Pancreas (tissue), 10 donors: ENCODE measurements at regions not wholly inside any gene's neighbourhood (a gene's known extent, or its start where the extent isn't known, plus 50 kb on each side); places are given as distances from the start of the nearest gene placed in this dataset.

Experiments
- ATAC-seq, 4 donors: fragments of 200-7000 bp; cut with Tn5 transposase; one replicate each; pipeline versions ENCODE4 v1.8.0 to v1.9.1; 2020; ENCODE audit warnings: mild to moderate bottlenecking in 4 of 4, moderate library complexity in 4 of 4
- DNase-seq, 6 donors: peaks; one replicate each; pipeline ENCODE4 v3.0.0-alpha.2; 2020
- FAIRE-seq: peaks from 2 replicates; lab custom pipeline; 2012; peaks lifted over from hg19 to GRCh38; lab: Jason Lieb, UNC
- H3K27ac ChIP-seq, 4 donors: fragments of 200-600 bp; sonication (generic); 1 replicate in 3 of 4; 2 replicates in 1 of 4; pipeline versions ENCODE4 v1.5.0 to v1.8.0; 2020
- H3K27me3 ChIP-seq, 4 donors: fragments of 200-600 bp; one replicate each; pipeline ENCODE4 v1.8.0; 2021
- H3K36me3 ChIP-seq, 3 donors: fragments of 200-600 bp; sonication (generic) in 1 of 3; one replicate each; pipeline versions ENCODE4 v1.5.0 to v1.8.0; 2020 to 2021
- H3K4me1 ChIP-seq, 3 donors: fragments of 200-600 bp; one replicate each; pipeline ENCODE4 v1.8.0; 2021
- H3K4me3 ChIP-seq, 4 donors: fragments of 200-600 bp; sonication (generic) in 2 of 4; one replicate each; pipeline versions ENCODE4 v1.5.0 to v1.8.0; 2020 to 2021
- H3K9me3 ChIP-seq, 4 donors: fragments of 200-600 bp; one replicate each; pipeline ENCODE4 v1.8.0; 2021
- CTCF ChIP-seq, 4 donors: fragments of 200-600 bp; sonication (generic) in 3 of 4; IDR thresholded peaks; one replicate each; pipeline versions ENCODE4 v1.5.0 to v1.8.0; 2021; ENCODE audit warnings: antibody characterized with exemption in 4 of 4
- WGBS, 2 donors: extraction: QIAGEN DNeasy Blood & Tissue Kit; methylation state at CpG; one replicate each; pipeline ENCODE4 v1.1.7; 2013; 5-methylcytosine and 5-hydroxymethylcytosine counted together
- intact Hi-C, 3 donors: fragments of 100-400 bp; cut with DNase I; formaldehyde crosslinking; loops; one replicate each; pipeline versions ENCODE4 v1.11.1 to v1.14.2; 2022
- donor health status: healthy with polysubstance abuse.
- donor health status: DM: no; HTN: no; CAD: no; lungs with moderate emphysema.
- donor health status: DM: no; HTN: no; CAD: no.
- donor health status: control.
- donor health status: control.
- donor health status: Bipolar disorder and iron deficiency.
- donor health status: DM: yes; HTN: yes; CAD: no.
- donor health status: DM: no; HTN: no; CAD: no.
- donor health status: DM: no; HTN: no; CAD: no.
- donor health status: DM: yes; HTN: yes; CAD: no.

- H3K9me3 ChIP-seq: no peaks in the 10 kb centered on the region
- intact Hi-C loops: no loop called here
- DNase-seq: no peak
- no peak for ATAC-seq
- H3K4me1 ChIP-seq: peaks cover 0 to 4% (median 4%) of the 10 kb centered on the region in 3 donors
- H3K4me3 ChIP-seq: no peak overlapping the region
- 92 to 93% methylated on average over 2 of the region's 2 CpGs for WGBS, 2 donors
- no peak overlapping the region for H3K27ac ChIP-seq
- TF ChIP-seq CTCF (IDR thresholded peaks at IDR 0.05): no peak
- no peaks in the 10 kb centered on the region for H3K36me3 ChIP-seq
- no peak for FAIRE-seq
- H3K27me3 ChIP-seq: no peaks in the 10 kb centered on the region
Measured at GRCh38 chr11:71176812-71177211, 75.6 kb downstream of the SHANK2 start.

- intact Hi-C loops: no loop called here
- Histone ChIP-seq H3K9me3 (no peaks in the 10 kb centered on the region), H3K36me3 (no peaks in the 10 kb centered on the region), H3K27me3 (no peaks in the 10 kb centered on the region), H3K4me3 (no peak overlapping the region), H3K27ac (no peak overlapping the region), H3K4me1 (peaks cover 0 to 4% (median 0%) of the 10 kb centered on the region in 3 donors)
- no peak for FAIRE-seq
- DNase-seq: no peak
- WGBS, 2 donors: 95 to 97% methylated on average over 4 of the region's 4 CpGs
- TF ChIP-seq CTCF (IDR thresholded peaks at IDR 0.05): no peak
- ATAC-seq: no peak
Measured at GRCh38 chr11:71173709-71174108, 78.7 kb downstream of the SHANK2 start.

- FAIRE-seq (no peak), ATAC-seq (no peak)
Measured at GRCh38 chr11:71172680-71173079, 79.7 kb downstream of the SHANK2 start.

GRCh38 chr11:71171576-71171975 lies 80.8 kb downstream of the SHANK2 start:
- no peak for TF ChIP-seq CTCF (IDR thresholded peaks at IDR 0.05)
- no peaks in the 10 kb centered on the region for H3K9me3 ChIP-seq
- no peaks in the 10 kb centered on the region for H3K36me3 ChIP-seq
- no peaks in the 10 kb centered on the region for H3K27me3 ChIP-seq
- no peak for FAIRE-seq
- ATAC-seq: no peak
- intact Hi-C loops: no loop called here
- no peak overlapping the region for H3K27ac ChIP-seq
- no peak overlapping the region for H3K4me3 ChIP-seq
- no peak for DNase-seq
- H3K4me1 ChIP-seq: peaks cover 0 to 3% (median 0%) of the 10 kb centered on the region in 3 donors
- WGBS, 2 donors: 92 to 93% methylated on average over 11 of the region's 11 CpGs

More at GRCh38 chr11:71172680-71173079, 79.7 kb downstream of the SHANK2 start:
- WGBS, 2 donors: 90 to 94% methylated on average over 9 of the region's 9 CpGs
- DNase-seq: no peak
- intact Hi-C loops: no loop called here
- TF ChIP-seq CTCF (IDR thresholded peaks at IDR 0.05): no peak
- Histone ChIP-seq H3K9me3 (no peaks in the 10 kb centered on the region), H3K36me3 (no peaks in the 10 kb centered on the region), H3K27me3 (no peaks in the 10 kb centered on the region), H3K4me3 (no peak overlapping the region), H3K27ac (no peak overlapping the region), H3K4me1 (peaks cover 0 to 4% (median 0%) of the 10 kb centered on the region in 3 donors)

GRCh38 chr11:71170624-71171423 lies 81.6 kb downstream of the SHANK2 start:
- FAIRE-seq: no peak
- Histone ChIP-seq H3K27me3 (no peaks in the 10 kb centered on the region), H3K9me3 (no peaks in the 10 kb centered on the region), H3K27ac (no peak overlapping the region), H3K4me1 (no peaks in the 10 kb centered on the region), H3K4me3 (no peak overlapping the region), H3K36me3 (no peaks in the 10 kb centered on the region)
- DNase-seq: no peak
- no peak for TF ChIP-seq CTCF (IDR thresholded peaks at IDR 0.05)
- intact Hi-C loops: no loop called here
- WGBS, 2 donors: 92 to 93% methylated on average over 31 of the region's 31 CpGs
- no peak for ATAC-seq
